ENCODE measurements at regions not wholly inside any gene's neighbourhood (a gene's known extent, or its start where the extent isn't known, plus 50 kb on each side); places are given as distances from the start of the nearest gene placed in this dataset.

- DNase-seq, result no peak
Measured at GRCh38 chr6:149150301-149150700, 167.2 kb upstream of the TAB2 start.

- DNase-seq, result no peak
Measured at GRCh38 chr6:149150801-149151398, 166.6 kb upstream of the TAB2 start.

DNA sequence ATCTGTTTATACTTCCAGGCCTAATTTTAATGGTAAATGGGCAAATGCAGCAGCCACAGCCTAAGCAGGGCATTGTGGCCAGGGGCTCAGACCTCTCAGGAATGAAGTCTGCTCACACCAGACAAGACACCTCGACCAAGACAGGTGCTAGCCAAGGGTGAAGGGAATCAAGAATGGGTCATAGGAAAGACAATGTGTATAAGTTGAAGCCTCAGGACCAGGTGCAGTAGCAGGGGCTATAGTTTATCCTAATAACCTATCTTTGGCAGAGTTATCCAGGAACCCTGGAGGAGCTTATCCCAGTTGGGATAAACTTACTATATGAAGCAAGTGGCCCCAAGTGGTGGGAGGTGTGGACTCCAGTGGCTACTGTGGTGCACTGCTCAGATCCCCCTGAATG lies 165.0 kb upstream of the TAB2 start:
- DNase-seq, result no peak

DNA sequence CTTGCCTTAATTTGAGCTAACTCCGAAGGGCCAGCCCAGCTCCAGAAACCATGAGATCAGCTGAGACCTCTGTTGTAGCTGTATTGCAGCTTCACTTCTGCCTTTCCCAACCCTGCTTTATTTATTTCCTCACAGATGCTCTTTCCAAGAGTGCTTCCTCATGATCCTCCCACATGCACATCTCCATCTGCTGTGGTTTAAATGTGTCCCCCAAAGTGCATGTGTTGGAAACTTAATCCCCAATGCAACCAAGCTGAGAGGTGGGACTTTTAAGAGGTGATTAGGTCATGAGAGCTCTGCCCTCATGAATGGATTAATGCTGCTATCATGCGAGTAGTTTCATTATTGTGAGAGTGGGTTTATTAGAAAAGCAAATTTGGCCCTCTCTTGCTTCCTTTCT lies 164.4 kb upstream of the TAB2 start:
- DNase-seq, result peak; percentile 28

GRCh38 chr6:149153693-149154092 lies 163.8 kb upstream of the TAB2 start:
- DNase-seq, result peak; percentile 55

DNA sequence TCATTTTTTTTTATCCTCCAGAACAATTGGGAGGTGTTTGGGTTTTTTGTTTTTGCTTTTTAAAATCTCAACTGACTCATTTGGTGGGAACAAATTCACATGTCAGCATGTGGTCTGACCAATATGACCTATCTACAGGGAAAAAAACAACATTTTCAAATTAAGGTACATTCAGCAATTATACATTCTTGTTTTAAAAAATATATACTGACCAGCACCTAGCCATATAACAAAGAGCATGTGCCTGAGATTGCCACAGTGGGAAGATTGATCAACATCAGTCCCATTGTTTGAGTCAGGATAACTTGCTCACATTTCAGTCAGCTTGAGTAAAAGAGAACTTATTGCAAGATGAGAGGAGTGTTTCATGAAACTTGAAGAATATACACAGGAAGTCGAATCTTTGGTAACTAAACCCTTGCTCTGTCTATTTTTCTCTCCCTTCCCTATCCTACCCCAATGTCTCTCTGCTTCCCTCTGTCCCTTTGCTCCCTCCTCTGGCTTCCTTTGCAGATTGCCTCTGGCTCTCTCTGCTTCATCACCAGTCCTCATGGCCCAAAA lies 163.2 kb upstream of the TAB2 start:
- DNase-seq, result no peak

- DNase-seq, result no peak
Measured at GRCh38 chr6:149157126-149157525, 160.4 kb upstream of the TAB2 start.

DNA sequence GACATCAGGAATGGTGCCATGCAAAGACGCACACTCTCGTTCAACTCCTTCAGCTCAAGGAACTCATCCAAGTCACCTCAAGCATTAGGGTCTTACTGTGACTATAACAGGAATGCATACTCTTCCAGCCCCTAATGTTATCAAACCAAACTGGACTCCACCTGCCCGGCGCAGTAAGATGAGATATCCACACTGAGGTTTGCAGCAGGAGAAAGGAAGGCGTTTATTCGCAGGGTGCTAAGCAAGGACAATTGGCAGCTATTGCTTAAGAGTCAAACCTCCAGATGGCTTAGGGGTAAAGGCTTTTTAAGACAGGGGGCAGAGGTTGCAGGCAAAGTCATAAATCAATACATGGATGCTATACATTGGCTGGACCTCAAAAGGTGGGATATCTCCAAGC lies 159.4 kb upstream of the TAB2 start:
- no peak for DNase-seq

DNA sequence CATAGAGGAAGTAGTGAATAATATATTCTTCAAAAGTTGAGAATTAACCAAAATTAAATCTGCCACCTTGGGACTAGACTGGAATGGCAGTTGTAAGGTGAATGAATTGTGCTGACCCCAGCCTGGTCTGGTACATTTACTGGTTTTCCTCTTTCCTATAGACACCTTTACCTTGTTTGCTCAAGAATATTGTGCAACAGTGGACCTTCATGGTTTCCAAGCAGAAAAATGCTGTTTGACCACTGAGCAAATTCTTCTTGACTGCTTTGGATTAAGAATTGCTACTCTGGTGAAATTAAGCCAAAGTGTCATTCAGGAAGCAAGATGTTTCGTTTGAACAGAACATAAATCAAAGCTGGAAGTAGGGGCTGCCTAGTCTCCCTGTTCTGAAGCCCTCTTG lies 156.6 kb upstream of the TAB2 start:
- no peak for DNase-seq

- DNase-seq, result no peak
Measured at GRCh38 chr6:149162924-149163323, 154.6 kb upstream of the TAB2 start.

- DNase-seq, result no peak
Measured at GRCh38 chr6:149164199-149164750, 153.2 kb upstream of the TAB2 start.

GRCh38 chr6:149166336-149166735 lies 151.2 kb upstream of the TAB2 start:
- DNase-seq, result no peak

DNA sequence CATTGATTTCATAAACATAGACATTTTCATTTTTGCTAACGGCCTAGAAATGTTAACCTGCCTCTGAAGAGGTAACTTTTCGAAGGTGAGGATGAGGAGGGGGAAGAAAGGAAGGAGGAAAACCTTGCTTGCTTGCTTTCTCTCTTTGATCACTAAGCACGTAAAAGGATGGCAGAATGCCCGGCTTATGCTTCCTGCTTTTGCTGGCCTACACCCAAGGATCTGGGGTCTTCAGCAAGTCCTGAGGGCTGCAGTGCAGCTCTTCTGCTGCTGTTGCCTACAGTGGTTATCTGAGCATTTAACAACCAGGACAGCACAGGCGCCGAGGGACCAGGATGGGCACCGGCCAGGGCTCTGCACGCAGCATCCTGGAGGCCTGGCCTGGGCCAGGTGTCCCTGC lies 150.8 kb upstream of the TAB2 start:
- DNase-seq, result no peak

DNA sequence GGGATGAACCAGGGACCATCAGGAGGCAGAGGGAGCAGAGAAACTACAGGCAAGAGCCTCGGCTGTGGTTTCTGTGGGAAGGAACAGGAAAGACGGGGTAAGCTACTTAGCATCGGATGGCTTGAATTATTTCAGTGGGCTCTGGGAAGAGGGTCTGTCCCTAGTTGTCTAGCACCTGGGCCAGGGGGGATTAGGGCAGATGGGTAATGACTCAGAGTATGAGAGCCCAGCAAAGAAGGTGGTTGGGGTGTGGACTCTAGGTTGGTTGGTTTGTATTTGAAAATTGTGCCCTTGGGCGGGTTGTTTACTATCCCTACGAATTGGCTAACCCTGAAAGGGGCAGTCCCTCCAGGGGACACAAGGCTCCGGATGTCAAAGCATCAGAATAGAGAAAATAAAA lies 148.5 kb upstream of the TAB2 start:
- no peak for DNase-seq

GRCh38 chr6:149169761-149170511 lies 147.6 kb upstream of the TAB2 start:
- no peak for DNase-seq

- DNase-seq, result no peak
Measured at GRCh38 chr6:149170564-149171452, 146.7 kb upstream of the TAB2 start.

DNA sequence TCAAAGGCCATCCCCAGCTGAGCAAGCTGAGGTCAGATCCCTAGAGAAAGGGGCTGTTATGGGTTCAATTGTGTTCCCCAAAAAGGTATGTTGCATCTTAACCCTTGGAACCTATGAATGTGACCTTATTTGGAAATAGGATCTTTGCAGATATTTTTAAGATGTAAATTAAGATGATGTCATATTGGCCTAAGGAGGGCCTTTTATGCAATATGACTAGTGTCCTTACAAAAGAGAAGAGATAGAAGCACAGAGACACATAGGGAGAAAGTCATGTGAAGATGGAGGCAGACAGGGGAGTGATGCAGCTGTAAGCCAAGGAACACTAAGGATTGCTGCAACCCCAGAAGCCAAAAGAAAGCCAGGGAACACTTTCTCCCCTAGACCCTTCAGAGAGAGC lies 144.3 kb upstream of the TAB2 start:
- no peak for DNase-seq

DNA sequence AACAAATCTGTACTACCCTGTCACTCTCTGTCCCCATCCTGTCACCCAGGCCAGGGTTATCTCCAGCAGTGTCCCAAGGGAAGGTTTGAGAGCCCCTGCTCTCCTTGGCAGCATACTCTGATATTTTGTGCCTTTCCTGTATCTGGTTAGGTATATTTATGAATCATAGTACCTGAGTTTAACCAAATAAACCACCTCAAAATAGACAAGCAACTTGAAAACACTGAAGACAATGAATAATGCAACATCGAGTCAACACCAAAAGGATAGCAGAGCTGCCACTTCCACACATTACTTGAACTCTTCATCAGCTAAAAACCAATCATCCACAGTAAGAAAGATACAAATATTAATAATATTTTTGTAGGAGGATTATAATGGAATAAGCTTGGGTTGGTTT lies 142.6 kb upstream of the TAB2 start:
- DNase-seq, result no peak

GRCh38 chr6:149176971-149177667 lies 140.4 kb upstream of the TAB2 start:
- DNase-seq, result no peak

DNA sequence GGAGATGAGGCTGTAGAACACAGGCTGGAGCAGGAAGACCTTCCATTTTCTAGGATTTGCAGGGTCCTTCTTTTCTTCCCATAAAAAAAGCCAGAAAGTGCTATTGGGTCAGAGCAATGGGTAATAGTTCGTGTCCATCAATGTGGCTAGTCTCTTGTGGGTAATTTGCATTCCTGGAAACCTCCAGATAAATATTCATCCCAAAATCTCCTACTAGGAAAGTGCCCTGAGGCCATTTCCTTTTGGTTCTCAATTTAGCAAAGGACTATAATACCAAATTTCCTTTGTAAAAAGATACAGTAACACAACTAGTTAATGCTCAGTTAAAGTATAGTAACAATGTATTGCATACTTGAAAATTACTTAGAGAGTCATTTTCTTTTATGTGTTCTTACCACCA lies 138.1 kb upstream of the TAB2 start:
- no peak for DNase-seq

DNA sequence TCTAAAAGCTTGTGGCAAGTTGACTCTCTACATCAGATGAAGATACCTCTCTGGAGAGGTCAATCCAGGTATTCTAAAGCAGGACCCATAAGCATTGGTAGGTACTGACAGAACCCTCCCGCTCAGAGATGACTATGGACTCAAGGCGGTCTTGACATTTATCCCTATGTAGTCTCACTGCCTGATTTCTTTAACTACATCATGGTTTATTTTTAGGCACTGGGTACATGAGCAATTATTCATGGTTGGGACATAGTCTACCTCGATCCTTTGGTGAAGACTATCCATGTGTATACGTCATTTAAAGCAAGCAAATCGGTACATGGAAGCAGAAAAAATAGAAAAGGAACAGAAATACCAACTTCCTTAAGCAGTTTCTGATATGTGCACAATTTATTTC lies 136.2 kb upstream of the TAB2 start:
- no peak for DNase-seq

DNA sequence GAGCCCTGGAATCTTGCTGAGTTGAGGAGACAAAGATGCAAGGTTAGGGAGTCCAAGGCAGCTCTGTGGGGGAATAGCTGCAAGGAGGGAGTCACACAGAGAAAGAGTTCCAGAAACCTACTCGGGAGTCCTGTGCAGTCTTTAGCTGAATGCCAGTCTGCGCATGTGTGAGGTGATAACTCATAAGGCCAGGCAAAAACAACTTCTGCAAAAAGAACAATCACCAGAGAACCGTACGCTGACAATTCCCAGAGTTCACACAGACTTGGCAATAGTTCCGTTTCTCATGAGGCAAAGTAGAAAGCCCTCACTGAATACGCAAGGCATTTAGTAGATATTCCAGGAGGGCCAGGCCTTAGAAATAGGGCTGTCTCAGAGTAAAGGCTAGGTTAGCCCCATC lies 135.2 kb upstream of the TAB2 start:
- no peak for DNase-seq

DNA sequence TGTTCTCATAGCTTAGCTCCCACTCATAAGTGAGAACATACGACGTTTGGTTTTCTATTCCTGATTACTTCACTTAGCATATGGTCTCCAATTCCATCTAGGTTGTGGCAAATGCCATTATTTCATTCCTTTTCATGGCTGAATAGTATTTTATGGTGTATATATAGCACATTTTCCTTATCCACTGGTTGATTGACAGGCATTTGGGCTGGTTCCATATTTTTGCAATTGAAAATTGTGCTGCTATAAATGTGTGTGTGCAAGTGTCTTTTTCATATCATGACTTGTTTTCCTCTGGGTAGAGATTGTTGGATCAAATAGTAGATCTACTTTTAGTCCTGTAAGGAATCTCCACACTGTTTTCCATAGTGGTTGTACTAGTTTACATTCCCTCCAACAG lies 133.0 kb upstream of the TAB2 start:
- no peak for DNase-seq
